ENCODE measurements at regions not wholly inside any gene's neighbourhood (a gene's known extent, or its start where the extent isn't known, plus 50 kb on each side); places are given as distances from the start of the nearest gene placed in this dataset.

GRCh38 chr5:117394506-117395157 lies 820.0 kb upstream of the SEMA6A start:
- Histone ChIP-seq H3K36me3 (no peaks in the 10 kb centered on the region), H3K4me3 (no peak overlapping the region), H3K27ac (no peak overlapping the region), H3K9me3 (no peaks in the 10 kb centered on the region), H3K4me1 (no peaks in the 10 kb centered on the region), H3K27me3 (no peaks in the 10 kb centered on the region)
- intact Hi-C loops (cut with DNase I): no loop called here
- DNase-seq (ENCODE audit: extremely low spot score in 2 of 2): no peak
- no peak for TF ChIP-seq POLR2AphosphoS5 (IDR thresholded peaks at IDR 0.05; ENCODE audit: insufficient read depth in 1 of 2, low read depth in 1 of 2)
- TF ChIP-seq POLR2A (IDR thresholded peaks at IDR 0.05): no peak
- TF ChIP-seq CTCF (IDR thresholded peaks at IDR 0.05): no peak

GRCh38 chr5:117393125-117393524 lies 818.5 kb upstream of the SEMA6A start:
- no peaks in the 10 kb centered on the region for H3K36me3 ChIP-seq
- no peaks in the 10 kb centered on the region for H3K9me3 ChIP-seq
- H3K4me1 ChIP-seq: no peaks in the 10 kb centered on the region
- no peak overlapping the region for H3K27ac ChIP-seq
- TF ChIP-seq POLR2AphosphoS5 (IDR thresholded peaks at IDR 0.05; ENCODE audit: insufficient read depth in 1 of 2, low read depth in 1 of 2) (no peak), POLR2A (IDR thresholded peaks at IDR 0.05) (no peak), CTCF (IDR thresholded peaks at IDR 0.05) (no peak)
- no peak overlapping the region for H3K4me3 ChIP-seq
- intact Hi-C loops (cut with DNase I): no loop called here
- no peak for DNase-seq (ENCODE audit: extremely low spot score in 2 of 2)
- H3K27me3 ChIP-seq: no peaks in the 10 kb centered on the region

- H3K27me3 ChIP-seq: no peaks in the 10 kb centered on the region
- DNase-seq (ENCODE audit: extremely low spot score in 2 of 2): no peak
- no peaks in the 10 kb centered on the region for H3K36me3 ChIP-seq
- intact Hi-C loops (cut with DNase I): no loop called here
- H3K4me1 ChIP-seq: no peaks in the 10 kb centered on the region
- no peak for TF ChIP-seq POLR2A (IDR thresholded peaks at IDR 0.05)
- no peaks in the 10 kb centered on the region for H3K9me3 ChIP-seq
- no peak overlapping the region for H3K27ac ChIP-seq
- no peak overlapping the region for H3K4me3 ChIP-seq
These were observed 805.7 kb upstream of the SEMA6A start for GRCh38 chr5:117380316-117380715.

GRCh38 chr5:117379521-117379920 lies 804.9 kb upstream of the SEMA6A start:
- no peaks in the 10 kb centered on the region for H3K9me3 ChIP-seq
- intact Hi-C loops (cut with DNase I): no loop called here
- H3K27ac ChIP-seq: no peak overlapping the region
- no peak overlapping the region for H3K4me3 ChIP-seq
- no peaks in the 10 kb centered on the region for H3K27me3 ChIP-seq
- no peaks in the 10 kb centered on the region for H3K4me1 ChIP-seq
- no peak for DNase-seq (ENCODE audit: extremely low spot score in 2 of 2)
- TF ChIP-seq POLR2AphosphoS5 (IDR thresholded peaks at IDR 0.05; ENCODE audit: insufficient read depth in 1 of 2, low read depth in 1 of 2): no peak
- TF ChIP-seq POLR2A (IDR thresholded peaks at IDR 0.05): no peak
- TF ChIP-seq CTCF (IDR thresholded peaks at IDR 0.05): no peak
- no peaks in the 10 kb centered on the region for H3K36me3 ChIP-seq

- no peak for TF ChIP-seq POLR2AphosphoS5 (IDR thresholded peaks at IDR 0.05; ENCODE audit: insufficient read depth in 1 of 2, low read depth in 1 of 2)
- TF ChIP-seq POLR2A (IDR thresholded peaks at IDR 0.05): no peak
- TF ChIP-seq CTCF (IDR thresholded peaks at IDR 0.05): no peak
- H3K36me3 ChIP-seq: no peaks in the 10 kb centered on the region
- H3K4me1 ChIP-seq: no peaks in the 10 kb centered on the region
- no peaks in the 10 kb centered on the region for H3K9me3 ChIP-seq
- intact Hi-C loops (cut with DNase I): no loop called here
- H3K4me3 ChIP-seq: no peak overlapping the region
- H3K27ac ChIP-seq: no peak overlapping the region
- H3K27me3 ChIP-seq: no peaks in the 10 kb centered on the region
- no peak for DNase-seq (ENCODE audit: extremely low spot score in 2 of 2)
These were observed 802.1 kb upstream of the SEMA6A start for GRCh38 chr5:117376748-117377147.

Measured in vagina (tissue), 2 donors.